A549 (cell line): ENCODE measurements at regions not wholly inside any gene's neighbourhood (a gene's known extent, or its start where the extent isn't known, plus 50 kb on each side); places are given as distances from the start of the nearest gene placed in this dataset.

Experiments used
- BHLHE40 ChIP-seq: IDR thresholded peaks from 2 replicates; pipeline ENCODE4 v1.6.1; 2012; ENCODE audit warnings: low read depth, low read length, inconsistent platforms
- CEBPB ChIP-seq, 2 experiments: fragments of >200 bp in 1 of 2; sonication (Bioruptor Twin) in 1 of 2; formaldehyde crosslinking in 1 of 2; IDR thresholded peaks; 2 replicates each; pipeline ENCODE4 v1.6.1; 2012 to 2016
- EP300 ChIP-seq, 2 experiments: fragments of >200 bp; sonication (Bioruptor Twin); formaldehyde crosslinking; IDR thresholded peaks; 2 replicates in 1 of 2; 3 replicates in 1 of 2; pipeline ENCODE4 v1.6.1; 2016 to 2017
- JUNB ChIP-seq: fragments of >200 bp; sonication (Bioruptor Twin); formaldehyde crosslinking; IDR thresholded peaks from 2 replicates; pipeline ENCODE4 v1.6.1; 2016
- KDM1A ChIP-seq: fragments of 200-600 bp; sonication (generic); IDR thresholded peaks from 2 replicates; pipeline ENCODE4 v1.6.1; 2016; ENCODE audit warnings: low read depth, mild to moderate bottlenecking
- NR3C1 ChIP-seq: fragments of >200 bp; sonication (Bioruptor Twin); formaldehyde crosslinking; IDR thresholded peaks from 3 replicates; pipeline ENCODE4 v1.6.1; 2017
- POLR2A ChIP-seq: IDR thresholded peaks from 2 replicates; pipeline ENCODE4 v1.6.1; 2012; ENCODE audit warnings: mild to moderate bottlenecking, low read length
- TF ChIP-seq, protein P1 (sequence below): fragments of >200 bp; sonication (Bioruptor Twin); formaldehyde crosslinking; IDR thresholded peaks from 3 replicates; pipeline ENCODE4 v1.5.1; 2016
- TF ChIP-seq, protein P2 (sequence below): fragments of 450-650 bp; IDR thresholded peaks from 2 replicates; pipeline ENCODE4 v1.6.1; 2014; ENCODE audit warnings: antibody characterized with exemption
- TF ChIP-seq, protein P3 (sequence below): IDR thresholded peaks from 2 replicates; pipeline ENCODE4 v1.6.1; 2012
- TF ChIP-seq, protein P4 (sequence below): fragments of 150-350 bp; IDR thresholded peaks from 2 replicates; pipeline ENCODE4 v1.6.1; 2014; ENCODE audit warnings: low read depth, mild to moderate bottlenecking, low read length

DNA sequence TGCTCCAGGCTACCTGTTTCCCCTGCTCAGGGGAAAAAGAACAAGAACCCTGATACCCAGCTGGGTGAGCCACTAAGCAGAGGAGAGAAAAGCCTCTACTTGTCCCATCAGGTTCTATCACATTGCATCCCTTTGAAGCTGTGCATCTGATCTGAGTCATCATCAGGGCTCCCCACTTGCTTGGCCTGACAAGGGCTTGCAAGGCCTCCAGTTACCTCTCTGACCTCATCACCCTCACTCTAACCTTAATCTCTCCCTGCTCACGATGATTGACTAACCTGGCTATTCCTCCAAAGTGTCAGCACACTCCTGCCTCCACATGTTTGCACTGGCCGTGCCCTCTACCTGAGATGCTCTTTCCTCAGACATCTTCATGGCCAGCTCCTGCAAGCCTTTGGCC lies 309.5 kb upstream of the CHD6 start:
- TF ChIP-seq POLR2A (no peak), EP300 (IDR thresholded peaks at IDR 0.05) (no peak), CEBPB (IDR thresholded peaks at IDR 0.05) (no peak), NR3C1 (no peak), BHLHE40 (no peak), KDM1A (no peak), JUNB (no peak)
- TF ChIP-seq, protein P1, sequence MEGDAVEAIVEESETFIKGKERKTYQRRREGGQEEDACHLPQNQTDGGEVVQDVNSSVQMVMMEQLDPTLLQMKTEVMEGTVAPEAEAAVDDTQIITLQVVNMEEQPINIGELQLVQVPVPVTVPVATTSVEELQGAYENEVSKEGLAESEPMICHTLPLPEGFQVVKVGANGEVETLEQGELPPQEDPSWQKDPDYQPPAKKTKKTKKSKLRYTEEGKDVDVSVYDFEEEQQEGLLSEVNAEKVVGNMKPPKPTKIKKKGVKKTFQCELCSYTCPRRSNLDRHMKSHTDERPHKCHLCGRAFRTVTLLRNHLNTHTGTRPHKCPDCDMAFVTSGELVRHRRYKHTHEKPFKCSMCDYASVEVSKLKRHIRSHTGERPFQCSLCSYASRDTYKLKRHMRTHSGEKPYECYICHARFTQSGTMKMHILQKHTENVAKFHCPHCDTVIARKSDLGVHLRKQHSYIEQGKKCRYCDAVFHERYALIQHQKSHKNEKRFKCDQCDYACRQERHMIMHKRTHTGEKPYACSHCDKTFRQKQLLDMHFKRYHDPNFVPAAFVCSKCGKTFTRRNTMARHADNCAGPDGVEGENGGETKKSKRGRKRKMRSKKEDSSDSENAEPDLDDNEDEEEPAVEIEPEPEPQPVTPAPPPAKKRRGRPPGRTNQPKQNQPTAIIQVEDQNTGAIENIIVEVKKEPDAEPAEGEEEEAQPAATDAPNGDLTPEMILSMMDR: no peak
- TF ChIP-seq, protein P2, sequence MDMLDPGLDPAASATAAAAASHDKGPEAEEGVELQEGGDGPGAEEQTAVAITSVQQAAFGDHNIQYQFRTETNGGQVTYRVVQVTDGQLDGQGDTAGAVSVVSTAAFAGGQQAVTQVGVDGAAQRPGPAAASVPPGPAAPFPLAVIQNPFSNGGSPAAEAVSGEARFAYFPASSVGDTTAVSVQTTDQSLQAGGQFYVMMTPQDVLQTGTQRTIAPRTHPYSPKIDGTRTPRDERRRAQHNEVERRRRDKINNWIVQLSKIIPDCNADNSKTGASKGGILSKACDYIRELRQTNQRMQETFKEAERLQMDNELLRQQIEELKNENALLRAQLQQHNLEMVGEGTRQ: no peak
- TF ChIP-seq, protein P3, sequence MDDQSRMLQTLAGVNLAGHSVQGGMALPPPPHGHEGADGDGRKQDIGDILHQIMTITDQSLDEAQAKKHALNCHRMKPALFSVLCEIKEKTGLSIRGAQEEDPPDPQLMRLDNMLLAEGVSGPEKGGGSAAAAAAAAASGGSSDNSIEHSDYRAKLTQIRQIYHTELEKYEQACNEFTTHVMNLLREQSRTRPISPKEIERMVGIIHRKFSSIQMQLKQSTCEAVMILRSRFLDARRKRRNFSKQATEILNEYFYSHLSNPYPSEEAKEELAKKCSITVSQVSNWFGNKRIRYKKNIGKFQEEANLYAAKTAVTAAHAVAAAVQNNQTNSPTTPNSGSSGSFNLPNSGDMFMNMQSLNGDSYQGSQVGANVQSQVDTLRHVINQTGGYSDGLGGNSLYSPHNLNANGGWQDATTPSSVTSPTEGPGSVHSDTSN: no peak
- TF ChIP-seq, protein P4, sequence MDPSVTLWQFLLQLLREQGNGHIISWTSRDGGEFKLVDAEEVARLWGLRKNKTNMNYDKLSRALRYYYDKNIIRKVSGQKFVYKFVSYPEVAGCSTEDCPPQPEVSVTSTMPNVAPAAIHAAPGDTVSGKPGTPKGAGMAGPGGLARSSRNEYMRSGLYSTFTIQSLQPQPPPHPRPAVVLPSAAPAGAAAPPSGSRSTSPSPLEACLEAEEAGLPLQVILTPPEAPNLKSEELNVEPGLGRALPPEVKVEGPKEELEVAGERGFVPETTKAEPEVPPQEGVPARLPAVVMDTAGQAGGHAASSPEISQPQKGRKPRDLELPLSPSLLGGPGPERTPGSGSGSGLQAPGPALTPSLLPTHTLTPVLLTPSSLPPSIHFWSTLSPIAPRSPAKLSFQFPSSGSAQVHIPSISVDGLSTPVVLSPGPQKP: no peak
